ENCODE measurements at regions not wholly inside any gene's neighbourhood (a gene's known extent, or its start where the extent isn't known, plus 50 kb on each side); places are given as distances from the start of the nearest gene placed in this dataset.

DNA sequence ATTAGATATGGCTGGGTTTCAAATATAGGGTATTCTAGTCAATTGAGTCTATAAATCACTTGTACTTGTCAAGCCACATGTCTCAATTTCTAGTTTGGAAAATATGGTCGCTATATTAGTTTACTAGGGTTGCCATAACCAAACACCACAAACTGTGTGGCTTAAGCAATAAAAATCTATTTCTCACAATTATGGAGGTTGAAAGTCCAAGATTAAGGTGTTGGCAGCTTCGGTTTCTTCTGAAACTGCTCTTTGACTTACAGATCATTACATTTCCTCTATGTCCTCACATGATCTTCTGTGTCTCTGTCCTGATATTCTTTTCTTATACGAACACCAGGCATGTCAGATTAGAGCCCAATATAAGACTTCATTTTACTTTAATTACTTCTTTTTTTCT, 55.8 kb upstream of the BASP1 start:
- Histone ChIP-seq H3K4me3 (no peak overlapping the region), H3K4me1 (no peaks in the 10 kb centered on the region), H3K27me3 (peaks cover 13% of the 10 kb centered on the region), H3K36me3 (no peaks in the 10 kb centered on the region), H3K27ac (no peak overlapping the region), H3K9me3 (no peaks in the 10 kb centered on the region)
- WGBS, 2 donors (ENCODE audit: low coverage in 1 of 2) = 91 to 95% methylated on average over 3 of the region's 3 CpGs
- ATAC-seq = no peak
- no peak for TF ChIP-seq POLR2A (IDR thresholded peaks at IDR 0.05)
- no peak for TF ChIP-seq EP300 (IDR thresholded peaks at IDR 0.05)
- TF ChIP-seq, protein P1, sequence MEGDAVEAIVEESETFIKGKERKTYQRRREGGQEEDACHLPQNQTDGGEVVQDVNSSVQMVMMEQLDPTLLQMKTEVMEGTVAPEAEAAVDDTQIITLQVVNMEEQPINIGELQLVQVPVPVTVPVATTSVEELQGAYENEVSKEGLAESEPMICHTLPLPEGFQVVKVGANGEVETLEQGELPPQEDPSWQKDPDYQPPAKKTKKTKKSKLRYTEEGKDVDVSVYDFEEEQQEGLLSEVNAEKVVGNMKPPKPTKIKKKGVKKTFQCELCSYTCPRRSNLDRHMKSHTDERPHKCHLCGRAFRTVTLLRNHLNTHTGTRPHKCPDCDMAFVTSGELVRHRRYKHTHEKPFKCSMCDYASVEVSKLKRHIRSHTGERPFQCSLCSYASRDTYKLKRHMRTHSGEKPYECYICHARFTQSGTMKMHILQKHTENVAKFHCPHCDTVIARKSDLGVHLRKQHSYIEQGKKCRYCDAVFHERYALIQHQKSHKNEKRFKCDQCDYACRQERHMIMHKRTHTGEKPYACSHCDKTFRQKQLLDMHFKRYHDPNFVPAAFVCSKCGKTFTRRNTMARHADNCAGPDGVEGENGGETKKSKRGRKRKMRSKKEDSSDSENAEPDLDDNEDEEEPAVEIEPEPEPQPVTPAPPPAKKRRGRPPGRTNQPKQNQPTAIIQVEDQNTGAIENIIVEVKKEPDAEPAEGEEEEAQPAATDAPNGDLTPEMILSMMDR (IDR thresholded peaks at IDR 0.05) = no peak
- no peak for TF ChIP-seq POLR2AphosphoS5 (IDR thresholded peaks at IDR 0.05)

DNA sequence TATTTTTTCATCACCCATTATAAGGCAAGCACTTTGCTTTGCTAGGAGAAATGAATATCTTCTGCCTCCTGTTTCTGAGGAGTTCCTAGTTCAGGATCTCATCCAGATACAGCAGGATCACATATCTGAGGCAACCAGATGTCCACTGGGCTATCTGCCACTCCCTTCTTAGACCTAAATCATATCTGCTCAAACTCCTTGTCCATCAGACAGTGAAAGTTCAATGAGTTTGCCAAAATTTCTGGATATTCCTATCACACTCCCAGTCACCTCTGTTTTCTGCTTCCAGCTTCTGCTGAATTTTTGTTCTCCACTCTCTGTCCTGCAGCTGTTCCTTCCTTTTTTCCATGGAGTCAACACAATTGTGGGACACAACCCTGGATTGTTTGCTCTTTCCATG, 54.2 kb upstream of the BASP1 start:
- H3K4me1 ChIP-seq = no peaks in the 10 kb centered on the region
- ATAC-seq = no peak
- H3K36me3 ChIP-seq = no peaks in the 10 kb centered on the region
- no peaks in the 10 kb centered on the region for H3K27me3 ChIP-seq
- no peak overlapping the region for H3K27ac ChIP-seq
- TF ChIP-seq POLR2A (IDR thresholded peaks at IDR 0.05) (no peak), EP300 (IDR thresholded peaks at IDR 0.05) (no peak), POLR2AphosphoS5 (IDR thresholded peaks at IDR 0.05) (no peak)
- TF ChIP-seq, protein P1 (IDR thresholded peaks at IDR 0.05) = no peak
- H3K4me3 ChIP-seq = no peak overlapping the region
- no peaks in the 10 kb centered on the region for H3K9me3 ChIP-seq

DNA sequence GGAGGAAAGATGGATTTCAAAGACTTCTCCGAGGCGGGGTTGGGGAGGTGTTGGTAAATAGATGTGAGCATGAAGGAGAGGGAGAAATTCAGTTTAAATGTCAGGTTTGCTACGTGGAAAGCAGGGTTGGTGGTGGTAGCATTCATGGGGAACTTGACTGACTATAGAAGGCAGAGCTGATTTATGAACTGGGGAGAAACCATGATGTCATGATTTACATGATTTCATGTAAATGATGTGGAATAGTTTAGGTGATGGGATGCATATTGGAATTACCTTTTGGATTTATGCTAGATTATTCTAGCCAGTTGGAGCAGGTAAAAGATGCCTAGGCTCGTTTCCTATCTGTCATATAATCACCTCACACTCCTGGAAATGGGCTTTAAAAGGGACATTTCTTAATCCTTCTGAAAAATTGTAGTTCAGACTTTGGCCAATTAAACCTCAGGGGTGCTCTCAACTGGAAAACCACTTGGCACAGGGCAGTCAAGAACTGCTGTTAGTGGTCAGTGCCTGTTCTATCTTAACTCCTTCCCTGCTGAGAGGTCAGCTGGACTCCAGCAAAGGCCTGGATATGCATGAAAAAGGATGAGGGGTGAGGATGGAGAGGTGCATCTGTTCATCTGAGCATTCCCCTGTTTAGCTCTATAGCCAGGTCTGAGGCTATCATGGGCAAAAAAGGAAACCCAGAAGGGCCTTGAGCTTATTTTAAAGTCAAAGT, 50.1 kb upstream of the BASP1 start:
- H3K4me1 ChIP-seq = peaks cover 0 to 7% (median 0%) of the 10 kb centered on the region in 3 donors
- no peak overlapping the region for H3K4me3 ChIP-seq
- no peak for ATAC-seq
- no peak overlapping the region for H3K27ac ChIP-seq
- H3K27me3 ChIP-seq = no peaks in the 10 kb centered on the region
- WGBS, 2 donors (ENCODE audit: low coverage in 1 of 2) = 37 to 68% methylated on average over 3 to 4 of the region's 4 CpGs
- no peaks in the 10 kb centered on the region for H3K36me3 ChIP-seq
- no peaks in the 10 kb centered on the region for H3K9me3 ChIP-seq
- TF ChIP-seq EP300 (IDR thresholded peaks at IDR 0.05) = no peak
- no peak for TF ChIP-seq POLR2AphosphoS5 (IDR thresholded peaks at IDR 0.05)
- no peak for TF ChIP-seq POLR2A (IDR thresholded peaks at IDR 0.05)
- TF ChIP-seq, protein P1 (IDR thresholded peaks at IDR 0.05) = no peak

Small RNA genes lying in the stretch of these regions (small RNA-seq; reads per million reads assigned to genes)
- 0 reads per million in 4 donors for gene RF00019
- gene RNA5SP180 = 0 to 0.55 (median 0.04) reads per million in 4 donors

Data from gastroesophageal sphincter (tissue), 4 donors.